GM23248 (cell line): ENCODE measurements at regions not wholly inside any gene's neighbourhood (a gene's known extent, or its start where the extent isn't known, plus 50 kb on each side); places are given as distances from the start of the nearest gene placed in this dataset.

ENCODE experiments used
- DNase-seq: peaks from one replicate; pipeline ENCODE4 v3.0.0-alpha.2; 2015
- H2AFZ ChIP-seq: fragments of 200-600 bp; sonication (generic); 2 replicates; pipeline ENCODE4 v1.6.1; 2016; ENCODE audit warnings: antibody characterized with exemption
- H3F3A ChIP-seq: fragments of 200-600 bp; sonication (generic); 2 replicates; pipeline ENCODE4 v1.6.1; 2016; ENCODE audit warnings: mild to moderate bottlenecking, antibody characterized with exemption, mixed run types; ENCODE audit not compliant: insufficient read depth
- H3K27ac ChIP-seq: fragments of 200-600 bp; sonication (generic); 2 replicates; pipeline ENCODE4 v1.5.1; 2016; ENCODE audit warnings: mild to moderate bottlenecking
- H3K27me3 ChIP-seq: fragments of 200-600 bp; sonication (generic); replicated peaks from 2 replicates; pipeline ENCODE4 v1.6.1; 2016; ENCODE audit warnings: mild to moderate bottlenecking; ENCODE audit not compliant: insufficient read depth
- H3K36me3 ChIP-seq: fragments of 200-600 bp; sonication (generic); 2 replicates; pipeline ENCODE4 v1.6.1; 2016; ENCODE audit warnings: low read depth, mild to moderate bottlenecking
- H3K4me1 ChIP-seq: fragments of 200-600 bp; sonication (generic); 2 replicates; pipeline ENCODE4 v1.6.1; 2016; ENCODE audit warnings: mild to moderate bottlenecking; ENCODE audit not compliant: insufficient read depth
- H3K4me2 ChIP-seq: fragments of 200-600 bp; sonication (generic); one replicate; pipeline ENCODE4 v1.6.1; 2016; ENCODE audit warnings: mild to moderate bottlenecking; ENCODE audit not compliant: unreplicated experiment
- H3K4me3 ChIP-seq: fragments of 200-600 bp; sonication (generic); 2 replicates; pipeline ENCODE4 v1.5.1; 2016; ENCODE audit warnings: mild to moderate bottlenecking
- H3K79me2 ChIP-seq: fragments of 200-600 bp; sonication (generic); 2 replicates; pipeline ENCODE4 v1.6.1; 2016; ENCODE audit warnings: mild to moderate bottlenecking; ENCODE audit not compliant: insufficient read depth
- H3K9ac ChIP-seq: fragments of 200-600 bp; sonication (generic); 2 replicates; pipeline ENCODE4 v1.6.1; 2016; ENCODE audit warnings: mild to moderate bottlenecking
- H3K9me2 ChIP-seq: fragments of 200-600 bp; sonication (generic); 2 replicates; pipeline ENCODE4 v1.6.1; 2016; ENCODE audit warnings: mixed run types, mild to moderate bottlenecking, moderate library complexity; ENCODE audit not compliant: insufficient read depth
- H3K9me3 ChIP-seq: fragments of 200-600 bp; sonication (generic); one replicate; pipeline ENCODE4 v1.6.1; 2017; ENCODE audit warnings: low read depth
- H4K20me1 ChIP-seq: fragments of 200-600 bp; sonication (generic); 2 replicates; pipeline ENCODE4 v1.6.0; 2016; ENCODE audit not compliant: insufficient read depth
- EZH2 ChIP-seq: fragments of 200-600 bp; sonication (generic); IDR thresholded peaks from 2 replicates; pipeline ENCODE4 v1.6.1; 2018; ENCODE audit warnings: antibody characterized with exemption, mild to moderate bottlenecking; ENCODE audit not compliant: insufficient read depth, poor library complexity, severe bottlenecking
- EZH2phosphoT487 ChIP-seq: fragments of 200-600 bp; sonication (generic); IDR thresholded peaks from 2 replicates; pipeline ENCODE4 v1.6.1; 2018; ENCODE audit warnings: antibody characterized with exemption, moderate library complexity, mild to moderate bottlenecking, low read depth; ENCODE audit not compliant: insufficient read depth
- WGBS, 2 experiments: methylation state at CpG; one replicate each; pipeline ENCODE4 v1.1.6; 2015 to 2017; ENCODE audit warnings: low lambda C conversion rate in 2 of 2, low coverage in 1 of 2; ENCODE audit errors: missing lambda C conversion rate in 2 of 2; 5-methylcytosine and 5-hydroxymethylcytosine counted together
- in situ Hi-C: fragments of 300-500 bp; cut with MboI; formaldehyde crosslinking; loops from 2 replicates; pipeline ENCODE4 v1.15.0; 2020

- Histone ChIP-seq H3K4me2 (no peak overlapping the region), H3K27me3 (no peaks in the 10 kb centered on the region), H3K9me2 (no peaks in the 10 kb centered on the region), H3K4me3 (no peak overlapping the region), H3K27ac (no peak overlapping the region), H3K9me3 (no peaks in the 10 kb centered on the region), H3K36me3 (no peaks in the 10 kb centered on the region), H3K4me1 (no peaks in the 10 kb centered on the region), H3K79me2 (no peaks in the 10 kb centered on the region), H3K9ac (no peak overlapping the region), H2AFZ (no peak overlapping the region), H3F3A (no peaks in the 10 kb centered on the region), H4K20me1 (no peaks in the 10 kb centered on the region)
- no peak for DNase-seq
- 12 to 14% methylated on average over 5 of the region's 5 CpGs for WGBS, 2 experiments
- in situ Hi-C loops, result no loop called here
- TF ChIP-seq EZH2phosphoT487 (no peak), EZH2 (no peak)
Observed at GRCh38 chr10:1870491-1870890, 133.2 kb upstream of the ADARB2 start.

- H3K27me3 ChIP-seq, result no peaks in the 10 kb centered on the region
- TF ChIP-seq EZH2phosphoT487 (no peak), EZH2 (no peak)
- in situ Hi-C loops, result no loop called here
- H3K4me1 ChIP-seq, result no peaks in the 10 kb centered on the region
- H3K27ac ChIP-seq, result no peak overlapping the region
- H3K9me3 ChIP-seq, result no peaks in the 10 kb centered on the region
- no peaks in the 10 kb centered on the region for H3K9me2 ChIP-seq
- H3K9ac ChIP-seq, result no peak overlapping the region
- no peak overlapping the region for H3K4me2 ChIP-seq
- H3F3A ChIP-seq, result no peaks in the 10 kb centered on the region
- no peak for DNase-seq
- 24 to 34% methylated on average over 12 to 13 of the region's 13 CpGs for WGBS, 2 experiments
- no peaks in the 10 kb centered on the region for H3K36me3 ChIP-seq
- no peaks in the 10 kb centered on the region for H3K79me2 ChIP-seq
- no peak overlapping the region for H2AFZ ChIP-seq
- no peak overlapping the region for H3K4me3 ChIP-seq
- no peaks in the 10 kb centered on the region for H4K20me1 ChIP-seq
Observed at GRCh38 chr10:1869861-1870260, 132.5 kb upstream of the ADARB2 start.

GRCh38 chr10:1860351-1860750, 123.0 kb upstream of the ADARB2 start:
- no peaks in the 10 kb centered on the region for H3K27me3 ChIP-seq
- no peak overlapping the region for H3K4me3 ChIP-seq
- H2AFZ ChIP-seq, result no peak overlapping the region
- TF ChIP-seq EZH2 (no peak), EZH2phosphoT487 (no peak)
- 32 to 48% methylated on average over 5 of the region's 5 CpGs for WGBS, 2 experiments
- H3K9ac ChIP-seq, result no peak overlapping the region
- no peaks in the 10 kb centered on the region for H4K20me1 ChIP-seq
- H3K9me3 ChIP-seq, result no peaks in the 10 kb centered on the region
- no peaks in the 10 kb centered on the region for H3K9me2 ChIP-seq
- no peaks in the 10 kb centered on the region for H3F3A ChIP-seq
- no peaks in the 10 kb centered on the region for H3K4me1 ChIP-seq
- DNase-seq, result no peak
- no peak overlapping the region for H3K27ac ChIP-seq
- H3K36me3 ChIP-seq, result no peaks in the 10 kb centered on the region
- in situ Hi-C loops, result no loop called here
- no peaks in the 10 kb centered on the region for H3K79me2 ChIP-seq
- H3K4me2 ChIP-seq, result no peak overlapping the region

GRCh38 chr10:1858547-1858946, 121.2 kb upstream of the ADARB2 start:
- DNase-seq, result no peak
- 38 to 41% methylated on average over 7 of the region's 7 CpGs for WGBS, 2 experiments
- no peaks in the 10 kb centered on the region for H3K9me2 ChIP-seq
- no peaks in the 10 kb centered on the region for H3F3A ChIP-seq
- no peaks in the 10 kb centered on the region for H3K36me3 ChIP-seq
- H3K4me1 ChIP-seq, result no peaks in the 10 kb centered on the region
- no peak for TF ChIP-seq EZH2
- TF ChIP-seq EZH2phosphoT487, result no peak
- no peaks in the 10 kb centered on the region for H3K27me3 ChIP-seq
- no peak overlapping the region for H3K27ac ChIP-seq
- no peaks in the 10 kb centered on the region for H3K9me3 ChIP-seq
- no peaks in the 10 kb centered on the region for H3K79me2 ChIP-seq
- in situ Hi-C loops, result no loop called here
- H2AFZ ChIP-seq, result no peak overlapping the region
- no peak overlapping the region for H3K4me3 ChIP-seq
- no peaks in the 10 kb centered on the region for H4K20me1 ChIP-seq
- no peak overlapping the region for H3K4me2 ChIP-seq
- H3K9ac ChIP-seq, result no peak overlapping the region

- H3K4me3 ChIP-seq, result no peak overlapping the region
- no peak overlapping the region for H3K27ac ChIP-seq
- no peaks in the 10 kb centered on the region for H3K36me3 ChIP-seq
- H3K79me2 ChIP-seq, result no peaks in the 10 kb centered on the region
- no peak overlapping the region for H2AFZ ChIP-seq
- WGBS, 2 experiments, result 10 to 15% methylated on average over 8 of the region's 8 CpGs
- in situ Hi-C loops, result no loop called here
- H3K9me3 ChIP-seq, result no peaks in the 10 kb centered on the region
- no peaks in the 10 kb centered on the region for H3K4me1 ChIP-seq
- H4K20me1 ChIP-seq, result no peaks in the 10 kb centered on the region
- no peak overlapping the region for H3K9ac ChIP-seq
- TF ChIP-seq EZH2, result no peak
- TF ChIP-seq EZH2phosphoT487, result no peak
- H3K27me3 ChIP-seq, result no peaks in the 10 kb centered on the region
- H3K4me2 ChIP-seq, result no peak overlapping the region
- no peak for DNase-seq
- H3F3A ChIP-seq, result no peaks in the 10 kb centered on the region
- H3K9me2 ChIP-seq, result no peaks in the 10 kb centered on the region
Observed at GRCh38 chr10:1858048-1858447, 120.7 kb upstream of the ADARB2 start.
